SK-N-MC (cell line): ENCODE measurements at regions not wholly inside any gene's neighbourhood (a gene's known extent, or its start where the extent isn't known, plus 50 kb on each side); places are given as distances from the start of the nearest gene placed in this dataset.

Experiments used
- EZH2 ChIP-seq: fragments of 200-600 bp; sonication (generic); IDR thresholded peaks from one replicate; pipeline ENCODE4 v1.6.1; 2017; ENCODE audit warnings: antibody characterized with exemption
- POLR2AphosphoS5 ChIP-seq: IDR thresholded peaks from 2 replicates; pipeline ENCODE4 v1.6.1; 2012; ENCODE audit warnings: mild to moderate bottlenecking, low read depth, low read length, borderline replicate concordance

GRCh38 chr5:176131771-176132170 is 106.5 kb upstream of the SIMC1 start:
- no peak for TF ChIP-seq POLR2AphosphoS5
- TF ChIP-seq EZH2 = no peak
